PFSK-1 (cell line): ENCODE measurements at regions not wholly inside any gene's neighbourhood (a gene's known extent, or its start where the extent isn't known, plus 50 kb on each side); places are given as distances from the start of the nearest gene placed in this dataset.

Experiments used
- SIN3A ChIP-seq: IDR thresholded peaks from 2 replicates; pipeline ENCODE4 v1.6.1; 2012; ENCODE audit warnings: mild to moderate bottlenecking, low read length, moderate library complexity, borderline replicate concordance; ENCODE audit not compliant: insufficient read depth
- TAF1 ChIP-seq: IDR thresholded peaks from 2 replicates; pipeline ENCODE4 v1.6.1; 2012; ENCODE audit warnings: low read length, control low read depth, borderline replicate concordance; ENCODE audit not compliant: insufficient read depth

DNA sequence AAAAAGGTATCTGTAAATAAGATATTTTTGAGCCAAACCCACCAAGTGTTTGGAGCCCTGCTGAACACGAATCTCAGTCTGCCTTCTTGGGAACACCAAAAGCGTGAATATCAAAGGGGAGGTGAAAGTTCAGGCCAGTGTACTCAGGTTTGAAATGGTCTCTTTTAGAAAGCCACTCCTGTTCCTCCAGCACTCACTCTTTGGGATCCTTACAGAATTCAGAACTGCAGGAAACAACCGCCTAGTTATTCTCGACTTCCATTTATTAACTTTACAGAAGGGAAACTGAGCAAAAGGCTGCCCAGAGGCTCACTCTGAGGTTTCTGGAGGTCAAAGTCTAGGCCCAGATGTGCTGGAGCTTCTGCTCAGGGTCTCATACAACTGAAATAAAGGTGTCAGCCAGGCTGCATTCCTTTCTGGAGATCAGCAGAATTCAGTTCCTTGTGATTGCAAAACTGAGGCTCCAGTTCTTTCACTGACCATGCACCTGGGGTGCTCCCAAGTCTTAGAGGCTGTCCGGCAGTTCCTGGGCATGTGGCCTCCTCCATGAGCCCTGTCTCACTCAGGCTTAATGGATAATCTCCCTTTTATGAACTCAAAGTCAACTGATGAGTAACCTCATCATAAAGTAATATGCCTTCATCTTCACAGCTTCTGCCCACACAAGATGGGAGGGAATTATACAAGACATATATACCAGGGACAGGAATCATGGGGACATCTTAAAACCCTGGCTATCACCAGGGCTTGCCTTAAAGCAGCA, 65.5 kb upstream of the TNFAIP3 start:
- TF ChIP-seq TAF1 (no peak), SIN3A (no peak)
